WTC11 (cell line): ENCODE measurements at regions not wholly inside any gene's neighbourhood (a gene's known extent, or its start where the extent isn't known, plus 50 kb on each side); places are given as distances from the start of the nearest gene placed in this dataset.

Experiments
- ATF3 ChIP-seq: sonication (generic); formaldehyde crosslinking; conservative IDR thresholded peaks from 2 replicates; pipeline ENCODE4 v1.8.1; 2022; ENCODE audit warnings: mild to moderate bottlenecking, missing genetic modification reagents
- CREB1 ChIP-seq: sonication (generic); formaldehyde crosslinking; IDR thresholded peaks from 2 replicates; pipeline ENCODE4 v1.8.0; 2023; ENCODE audit warnings: mild to moderate bottlenecking, missing genetic modification reagents
- FOXP1 ChIP-seq: sonication (generic); formaldehyde crosslinking; IDR thresholded peaks from 2 replicates; pipeline ENCODE4 v1.8.0; 2022; ENCODE audit warnings: missing genetic modification reagents, mild to moderate bottlenecking, moderate library complexity, borderline replicate concordance
- HMGXB4 ChIP-seq: sonication (generic); formaldehyde crosslinking; IDR thresholded peaks from 2 replicates; pipeline ENCODE4 v1.8.1; 2023; ENCODE audit warnings: mild to moderate bottlenecking, moderate library complexity, missing genetic modification reagents
- IRF2 ChIP-seq: sonication (generic); formaldehyde crosslinking; IDR thresholded peaks from 2 replicates; pipeline ENCODE4 v1.8.0; 2022; ENCODE audit warnings: low read depth, missing genetic modification reagents, borderline replicate concordance
- JUN ChIP-seq: sonication (generic); formaldehyde crosslinking; IDR thresholded peaks from 2 replicates; pipeline ENCODE4 v1.8.0; 2023; ENCODE audit warnings: mild to moderate bottlenecking, missing genetic modification reagents
- NFE2L1 ChIP-seq: sonication (generic); formaldehyde crosslinking; IDR thresholded peaks from 2 replicates; pipeline ENCODE4 v1.8.1; 2023; ENCODE audit warnings: missing genetic modification reagents
- USF1 ChIP-seq: sonication (generic); formaldehyde crosslinking; IDR thresholded peaks from 2 replicates; pipeline ENCODE4 v1.8.0; 2022; ENCODE audit warnings: mild to moderate bottlenecking, missing genetic modification reagents
- ZBTB21 ChIP-seq: sonication (generic); formaldehyde crosslinking; IDR thresholded peaks from 2 replicates; pipeline ENCODE4 v1.8.1; 2023; ENCODE audit warnings: mild to moderate bottlenecking, missing genetic modification reagents, borderline replicate concordance
- ZNF396 ChIP-seq: fragments of 250-450 bp; sonication (Bioruptor Pico); IDR thresholded peaks from 2 replicates; pipeline ENCODE4 v1.8.0; 2021; ENCODE audit warnings: mild to moderate bottlenecking, moderate library complexity, borderline replicate concordance
- TF ChIP-seq, protein P1 (sequence below): fragments of 200-600 bp; IDR thresholded peaks from 2 replicates; pipeline ENCODE4 v1.8.0; 2022; ENCODE audit warnings: antibody characterized with exemption
- TF ChIP-seq, protein P2 (sequence below): sonication (generic); formaldehyde crosslinking; IDR thresholded peaks from 2 replicates; pipeline ENCODE4 v1.8.1; 2023; ENCODE audit warnings: mild to moderate bottlenecking, missing genetic modification reagents, moderate library complexity

- TF ChIP-seq, protein P1, sequence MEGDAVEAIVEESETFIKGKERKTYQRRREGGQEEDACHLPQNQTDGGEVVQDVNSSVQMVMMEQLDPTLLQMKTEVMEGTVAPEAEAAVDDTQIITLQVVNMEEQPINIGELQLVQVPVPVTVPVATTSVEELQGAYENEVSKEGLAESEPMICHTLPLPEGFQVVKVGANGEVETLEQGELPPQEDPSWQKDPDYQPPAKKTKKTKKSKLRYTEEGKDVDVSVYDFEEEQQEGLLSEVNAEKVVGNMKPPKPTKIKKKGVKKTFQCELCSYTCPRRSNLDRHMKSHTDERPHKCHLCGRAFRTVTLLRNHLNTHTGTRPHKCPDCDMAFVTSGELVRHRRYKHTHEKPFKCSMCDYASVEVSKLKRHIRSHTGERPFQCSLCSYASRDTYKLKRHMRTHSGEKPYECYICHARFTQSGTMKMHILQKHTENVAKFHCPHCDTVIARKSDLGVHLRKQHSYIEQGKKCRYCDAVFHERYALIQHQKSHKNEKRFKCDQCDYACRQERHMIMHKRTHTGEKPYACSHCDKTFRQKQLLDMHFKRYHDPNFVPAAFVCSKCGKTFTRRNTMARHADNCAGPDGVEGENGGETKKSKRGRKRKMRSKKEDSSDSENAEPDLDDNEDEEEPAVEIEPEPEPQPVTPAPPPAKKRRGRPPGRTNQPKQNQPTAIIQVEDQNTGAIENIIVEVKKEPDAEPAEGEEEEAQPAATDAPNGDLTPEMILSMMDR: no peak
- no peak for TF ChIP-seq HMGXB4 (CRISPR knock-in tag)
- TF ChIP-seq ZBTB21 (CRISPR knock-in tag): no peak
- no peak for TF ChIP-seq FOXP1
- TF ChIP-seq NFE2L1 (CRISPR knock-in tag): no peak
- no peak for TF ChIP-seq ATF3 (CRISPR knock-in tag)
- no peak for TF ChIP-seq USF1 (CRISPR knock-in tag)
- no peak for TF ChIP-seq IRF2 (CRISPR knock-in tag)
- TF ChIP-seq ZNF396: no peak
- TF ChIP-seq, protein P2, sequence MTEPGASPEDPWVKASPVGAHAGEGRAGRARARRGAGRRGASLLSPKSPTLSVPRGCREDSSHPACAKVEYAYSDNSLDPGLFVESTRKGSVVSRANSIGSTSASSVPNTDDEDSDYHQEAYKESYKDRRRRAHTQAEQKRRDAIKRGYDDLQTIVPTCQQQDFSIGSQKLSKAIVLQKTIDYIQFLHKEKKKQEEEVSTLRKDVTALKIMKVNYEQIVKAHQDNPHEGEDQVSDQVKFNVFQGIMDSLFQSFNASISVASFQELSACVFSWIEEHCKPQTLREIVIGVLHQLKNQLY (CRISPR knock-in tag): no peak
- no peak for TF ChIP-seq JUN
- TF ChIP-seq CREB1: no peak
Observed at GRCh38 chr4:85398276-85398675, 76.7 kb upstream of the ARHGAP24 start.
